ENCODE measurements at regions not wholly inside any gene's neighbourhood (a gene's known extent, or its start where the extent isn't known, plus 50 kb on each side); places are given as distances from the start of the nearest gene placed in this dataset.

DNA sequence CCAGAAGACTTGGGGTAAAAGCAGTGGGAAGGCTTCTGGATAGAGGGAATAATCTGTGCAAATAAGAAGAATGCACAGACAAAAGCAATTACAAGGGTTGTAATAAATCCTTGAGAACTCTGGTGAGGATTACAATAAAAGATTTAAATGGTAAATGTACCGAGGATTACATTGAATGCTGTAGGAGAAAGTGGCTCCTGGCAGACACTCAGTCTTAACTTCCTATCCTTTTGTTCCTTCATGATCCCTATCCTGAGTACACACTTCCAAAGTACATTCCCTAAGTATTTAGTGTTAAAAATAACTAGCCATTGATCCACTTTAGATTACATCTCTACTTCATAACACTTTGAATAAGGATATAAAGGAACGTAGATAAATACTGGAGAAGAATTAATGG, 205.4 kb downstream of the SPATA18 start:
- intact Hi-C loops (cut with micrococcal nuclease): no loop called here
- POLR2A ChIA-PET: no interaction called here
- H3K36me3 Mint-ChIP-seq (ENCODE audit: low read depth): no peaks in the 10 kb centered on the region
- H3K9me3 Mint-ChIP-seq: peaks cover 9% of the 10 kb centered on the region
- no peak overlapping the region for H3K27ac Mint-ChIP-seq
- no peak overlapping the region for H3K4me3 Mint-ChIP-seq
- CTCF ChIA-PET: no interaction called here
- ATAC-seq (ENCODE audit: low read depth) (no peak), DNase-seq (no peak)
- TF ChIP-seq, protein P1, sequence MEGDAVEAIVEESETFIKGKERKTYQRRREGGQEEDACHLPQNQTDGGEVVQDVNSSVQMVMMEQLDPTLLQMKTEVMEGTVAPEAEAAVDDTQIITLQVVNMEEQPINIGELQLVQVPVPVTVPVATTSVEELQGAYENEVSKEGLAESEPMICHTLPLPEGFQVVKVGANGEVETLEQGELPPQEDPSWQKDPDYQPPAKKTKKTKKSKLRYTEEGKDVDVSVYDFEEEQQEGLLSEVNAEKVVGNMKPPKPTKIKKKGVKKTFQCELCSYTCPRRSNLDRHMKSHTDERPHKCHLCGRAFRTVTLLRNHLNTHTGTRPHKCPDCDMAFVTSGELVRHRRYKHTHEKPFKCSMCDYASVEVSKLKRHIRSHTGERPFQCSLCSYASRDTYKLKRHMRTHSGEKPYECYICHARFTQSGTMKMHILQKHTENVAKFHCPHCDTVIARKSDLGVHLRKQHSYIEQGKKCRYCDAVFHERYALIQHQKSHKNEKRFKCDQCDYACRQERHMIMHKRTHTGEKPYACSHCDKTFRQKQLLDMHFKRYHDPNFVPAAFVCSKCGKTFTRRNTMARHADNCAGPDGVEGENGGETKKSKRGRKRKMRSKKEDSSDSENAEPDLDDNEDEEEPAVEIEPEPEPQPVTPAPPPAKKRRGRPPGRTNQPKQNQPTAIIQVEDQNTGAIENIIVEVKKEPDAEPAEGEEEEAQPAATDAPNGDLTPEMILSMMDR (IDR thresholded peaks at IDR 0.05): no peak
- peaks cover 4% of the 10 kb centered on the region for H3K4me1 Mint-ChIP-seq
- no peaks in the 10 kb centered on the region for H3K27me3 Mint-ChIP-seq

DNA sequence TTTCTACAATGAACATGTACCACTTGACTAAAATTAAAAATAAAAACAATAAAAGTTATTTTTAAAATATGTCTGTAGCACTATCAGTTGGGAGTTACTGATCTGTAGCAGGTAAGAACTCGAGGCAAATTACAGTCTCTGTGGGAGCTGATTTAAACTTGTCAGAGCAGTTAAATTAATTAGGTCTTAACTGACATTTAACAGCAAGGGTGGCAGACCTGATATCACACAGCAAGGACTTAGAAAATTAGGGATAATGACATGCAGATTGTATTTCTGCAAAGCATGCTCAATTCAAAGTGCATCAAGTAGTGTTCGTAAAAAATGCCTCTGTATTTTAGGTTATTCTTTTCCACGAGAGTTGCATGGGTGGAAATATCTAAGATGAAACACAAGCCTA, 208.9 kb downstream of the SPATA18 start:
- H3K4me1 Mint-ChIP-seq: peaks cover 4% of the 10 kb centered on the region
- no peaks in the 10 kb centered on the region for H3K9me3 Mint-ChIP-seq
- CTCF ChIA-PET: no interaction called here
- no peak for DNase-seq
- TF ChIP-seq, protein P1 (IDR thresholded peaks at IDR 0.05): no peak
- no peak overlapping the region for H3K4me3 Mint-ChIP-seq
- ATAC-seq (ENCODE audit: low read depth): no peak
- intact Hi-C loops (cut with micrococcal nuclease): no loop called here
- POLR2A ChIA-PET: no interaction called here
- H3K27ac Mint-ChIP-seq: no peak overlapping the region
- no peaks in the 10 kb centered on the region for H3K27me3 Mint-ChIP-seq
- H3K36me3 Mint-ChIP-seq (ENCODE audit: low read depth): no peaks in the 10 kb centered on the region

- POLR2A ChIA-PET: no interaction called here
- no peak for ATAC-seq (ENCODE audit: low read depth)
- no peaks in the 10 kb centered on the region for H3K9me3 Mint-ChIP-seq
- intact Hi-C loops (cut with micrococcal nuclease): no loop called here
- H3K4me1 Mint-ChIP-seq: peaks cover 4% of the 10 kb centered on the region
- H3K4me3 Mint-ChIP-seq: no peak overlapping the region
- CTCF ChIA-PET: no interaction called here
- TF ChIP-seq, protein P1 (IDR thresholded peaks at IDR 0.05): no peak
- H3K36me3 Mint-ChIP-seq (ENCODE audit: low read depth): no peaks in the 10 kb centered on the region
- H3K27me3 Mint-ChIP-seq: no peaks in the 10 kb centered on the region
- no peak for DNase-seq
- no peak overlapping the region for H3K27ac Mint-ChIP-seq
Observed at GRCh38 chr4:52260514-52261210, 209.6 kb downstream of the SPATA18 start.

DNA sequence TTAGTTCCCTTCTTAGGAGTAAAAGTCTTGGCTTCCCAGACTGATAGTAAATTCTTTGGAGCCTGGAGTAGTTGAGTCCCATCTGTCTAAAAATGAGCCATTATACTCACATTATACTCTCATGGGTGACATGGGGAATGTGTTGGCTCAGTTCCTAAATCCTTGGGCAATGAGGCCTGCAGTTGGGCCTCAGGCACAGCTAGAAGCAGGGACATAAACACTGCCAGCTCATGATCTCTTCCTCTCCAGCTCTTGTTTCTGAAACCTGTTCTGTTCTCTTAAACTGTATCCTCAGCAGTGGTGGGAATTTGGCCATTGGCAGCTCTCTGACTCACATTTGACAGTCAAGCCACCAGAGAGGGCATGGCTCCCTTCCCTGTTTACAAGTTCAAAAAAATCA, 212.5 kb downstream of the SPATA18 start:
- Mint-ChIP-seq H3K9me3 (no peaks in the 10 kb centered on the region), H3K27me3 (no peaks in the 10 kb centered on the region), H3K27ac (no peak overlapping the region), H3K4me3 (no peak overlapping the region), H3K36me3 (ENCODE audit: low read depth) (no peaks in the 10 kb centered on the region), H3K4me1 (peaks cover 4% of the 10 kb centered on the region)
- CTCF ChIA-PET: no interaction called here
- TF ChIP-seq, protein P1 (IDR thresholded peaks at IDR 0.05): no peak
- POLR2A ChIA-PET: no interaction called here
- ATAC-seq (ENCODE audit: low read depth) (no peak), DNase-seq (no peak)
- intact Hi-C loops (cut with micrococcal nuclease): no loop called here

- H3K4me1 Mint-ChIP-seq: no peaks in the 10 kb centered on the region
- H3K27ac Mint-ChIP-seq: no peak overlapping the region
- POLR2A ChIA-PET: no interaction called here
- DNase-seq: no peak
- intact Hi-C loops (cut with micrococcal nuclease): no loop called here
- no peak for ATAC-seq (ENCODE audit: low read depth)
- H3K36me3 Mint-ChIP-seq (ENCODE audit: low read depth): no peaks in the 10 kb centered on the region
- H3K27me3 Mint-ChIP-seq: no peaks in the 10 kb centered on the region
- CTCF ChIA-PET: no interaction called here
- H3K4me3 Mint-ChIP-seq: no peak overlapping the region
- TF ChIP-seq, protein P1 (IDR thresholded peaks at IDR 0.05): no peak
- no peaks in the 10 kb centered on the region for H3K9me3 Mint-ChIP-seq
Observed at GRCh38 chr4:52265781-52266525, 214.8 kb downstream of the SPATA18 start.
